ENCODE measurements at regions not wholly inside any gene's neighbourhood (a gene's known extent, or its start where the extent isn't known, plus 50 kb on each side); places are given as distances from the start of the nearest gene placed in this dataset.

DNA sequence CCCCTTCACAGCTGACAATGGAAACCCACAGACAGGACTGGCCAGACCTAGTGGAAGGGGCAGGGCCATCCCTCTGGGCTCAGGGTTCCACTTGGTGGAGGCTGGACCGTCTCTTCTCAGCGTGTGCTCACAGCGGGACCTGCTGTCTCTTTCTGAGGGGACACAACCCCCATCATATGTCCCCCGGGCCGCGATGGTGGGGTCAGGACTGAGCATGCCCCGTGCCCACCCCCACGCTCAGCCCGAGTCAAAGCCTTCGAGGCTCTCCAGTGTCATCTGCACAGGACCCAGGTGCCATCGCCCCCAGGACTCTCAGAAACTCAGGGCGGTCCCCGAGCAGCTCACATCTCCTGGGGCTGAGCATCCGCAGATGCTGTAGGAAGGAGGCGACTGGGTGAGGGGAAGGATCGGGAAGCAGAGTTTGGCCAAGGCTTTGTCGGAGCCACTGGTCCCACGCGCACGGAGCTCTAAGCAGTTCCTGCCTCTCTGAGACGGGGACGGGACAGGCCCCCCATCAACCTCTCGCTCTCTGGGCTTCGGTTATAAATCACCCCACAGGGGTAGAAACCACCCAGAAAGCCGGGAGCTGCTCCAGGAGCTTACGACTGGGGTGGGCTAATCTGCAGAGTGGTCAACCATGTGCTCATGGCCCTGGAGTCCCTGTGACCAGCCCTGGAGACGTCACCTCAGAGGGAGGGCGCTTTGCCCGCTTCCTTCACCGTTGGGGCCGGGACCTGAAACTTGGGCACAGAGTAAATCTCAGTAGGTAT, 183.4 kb upstream of the SULF2 start:
- DNase-seq (ENCODE audit: low read depth): no peak

DNA sequence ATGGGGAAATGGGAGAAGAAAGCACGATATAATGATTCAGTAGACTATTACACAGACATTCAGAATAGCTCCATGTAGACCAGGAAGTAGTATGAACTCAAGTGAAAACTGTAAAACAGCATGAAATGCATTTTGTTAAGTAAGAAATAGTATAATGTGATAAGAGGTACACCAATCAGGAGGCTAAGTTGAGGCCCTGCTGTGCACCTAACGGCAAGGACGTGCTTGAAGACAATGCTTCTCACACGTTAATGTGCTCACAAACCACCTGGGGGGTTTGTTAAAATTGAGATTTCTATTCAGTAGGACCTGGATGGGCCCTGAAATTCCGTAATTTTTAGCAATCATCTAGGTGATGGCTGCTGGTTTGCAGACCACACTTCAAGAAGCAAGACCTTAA, 178.9 kb upstream of the SULF2 start:
- DNase-seq (ENCODE audit: low read depth): no peak

DNA sequence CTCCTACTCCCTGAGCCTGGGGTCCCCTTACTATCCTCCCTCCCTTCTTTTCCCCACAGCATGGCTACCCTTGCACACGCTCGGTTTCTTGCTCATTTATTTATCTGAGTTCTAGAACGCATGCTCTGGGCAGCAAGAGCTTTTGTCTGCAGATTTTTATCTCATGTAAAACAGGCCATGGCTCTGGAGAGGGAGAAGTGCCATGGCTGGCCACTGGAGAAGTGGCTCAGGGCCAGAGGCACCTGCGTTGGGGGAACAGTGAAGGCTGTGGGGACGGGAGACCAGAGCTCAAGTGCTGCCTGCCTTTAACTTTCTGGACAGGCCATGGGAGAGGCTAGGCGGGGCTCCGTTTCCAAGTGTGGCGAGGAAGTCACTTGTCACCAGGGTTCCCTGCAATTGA, 177.7 kb upstream of the SULF2 start:
- DNase-seq (ENCODE audit: low read depth): no peak

DNA sequence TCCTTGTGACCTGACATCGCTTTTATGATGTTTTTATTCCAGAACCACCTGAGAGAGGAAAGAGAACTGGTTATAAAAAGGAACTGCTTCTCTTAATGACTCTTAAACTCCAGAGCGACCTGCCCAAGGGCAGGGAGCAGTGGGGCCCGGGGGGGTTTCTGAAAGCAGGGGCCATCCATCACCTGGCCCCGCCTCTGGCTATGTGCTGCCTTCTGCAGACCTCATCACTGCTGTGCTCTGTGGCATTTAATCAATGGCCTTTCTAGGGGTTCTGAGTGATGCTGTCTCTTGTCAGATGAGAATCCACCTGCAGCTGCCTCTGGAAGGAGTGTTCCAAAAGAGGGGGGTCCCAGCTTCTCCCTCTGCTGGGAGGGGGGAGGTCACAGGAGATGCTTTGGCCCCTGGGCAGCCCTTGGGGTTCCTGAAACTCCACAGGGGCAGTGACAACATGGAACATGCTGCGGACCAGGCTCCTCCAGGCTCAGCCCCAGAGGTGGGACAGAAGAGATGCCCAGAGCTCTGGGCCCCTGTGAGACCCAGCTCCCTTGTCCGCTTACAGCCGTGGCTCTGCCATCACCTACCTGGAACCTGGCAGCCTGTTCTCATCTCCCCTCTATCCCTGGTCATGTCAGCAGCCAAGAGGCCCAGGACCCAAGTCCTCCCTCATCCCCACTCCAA, 177.1 kb upstream of the SULF2 start:
- no peak for DNase-seq (ENCODE audit: low read depth)

DNA sequence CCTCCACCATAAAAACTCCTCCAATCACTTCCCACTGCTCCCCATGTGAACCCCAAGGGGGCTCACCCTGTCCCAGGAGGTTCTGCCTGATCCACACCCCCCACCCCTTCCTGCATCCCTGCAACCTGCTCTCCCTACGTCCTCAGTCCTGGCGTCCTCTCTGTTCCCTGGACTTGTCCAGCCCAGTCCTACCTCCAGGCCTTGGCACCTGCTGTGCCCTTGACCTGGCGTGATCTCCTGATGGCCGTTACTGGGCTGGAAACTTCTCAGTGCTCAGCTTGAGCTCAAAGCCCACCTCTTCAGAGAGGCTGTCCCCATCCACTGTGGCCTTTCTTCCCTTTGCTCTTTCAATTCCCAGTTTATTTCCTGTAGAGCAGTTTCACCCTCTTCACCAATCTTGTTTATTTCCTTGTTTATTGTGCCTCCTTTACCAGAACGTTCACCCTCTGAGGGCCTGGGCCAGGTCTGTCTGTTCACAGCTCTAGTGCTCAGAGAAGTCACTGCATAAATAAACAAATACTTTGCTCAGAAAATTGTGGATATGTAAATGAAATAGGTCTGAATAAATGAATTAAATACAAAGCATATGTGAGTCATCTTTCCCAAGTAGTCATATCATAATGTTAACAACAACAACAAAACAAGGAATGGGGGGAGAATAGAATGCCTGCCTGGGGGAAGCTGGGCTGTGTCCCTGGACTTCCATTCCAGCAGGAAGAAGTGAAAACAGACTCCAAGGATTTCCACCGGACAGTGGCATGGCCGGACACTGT, 175.7 kb upstream of the SULF2 start:
- no peak for DNase-seq (ENCODE audit: low read depth)

DNA sequence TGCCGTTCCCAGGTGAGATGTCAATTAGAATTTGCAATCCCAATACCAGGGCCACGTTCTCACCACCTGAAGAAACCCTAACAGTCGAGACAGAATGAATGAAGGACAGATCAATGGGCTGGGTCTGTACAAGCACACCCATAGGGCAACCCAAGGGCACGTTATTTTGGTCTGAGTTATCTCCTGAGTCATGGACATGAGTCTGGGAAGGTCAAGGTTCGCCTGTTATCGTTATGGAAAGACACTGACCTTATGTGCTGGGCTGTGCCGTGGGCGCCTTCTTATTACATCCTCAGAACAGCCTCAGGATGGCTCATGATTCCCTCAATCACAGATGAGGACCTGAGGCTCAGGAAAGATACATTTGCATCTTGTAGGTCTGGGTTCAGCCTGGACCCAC, 175.0 kb upstream of the SULF2 start:
- DNase-seq (ENCODE audit: low read depth): no peak

DNA sequence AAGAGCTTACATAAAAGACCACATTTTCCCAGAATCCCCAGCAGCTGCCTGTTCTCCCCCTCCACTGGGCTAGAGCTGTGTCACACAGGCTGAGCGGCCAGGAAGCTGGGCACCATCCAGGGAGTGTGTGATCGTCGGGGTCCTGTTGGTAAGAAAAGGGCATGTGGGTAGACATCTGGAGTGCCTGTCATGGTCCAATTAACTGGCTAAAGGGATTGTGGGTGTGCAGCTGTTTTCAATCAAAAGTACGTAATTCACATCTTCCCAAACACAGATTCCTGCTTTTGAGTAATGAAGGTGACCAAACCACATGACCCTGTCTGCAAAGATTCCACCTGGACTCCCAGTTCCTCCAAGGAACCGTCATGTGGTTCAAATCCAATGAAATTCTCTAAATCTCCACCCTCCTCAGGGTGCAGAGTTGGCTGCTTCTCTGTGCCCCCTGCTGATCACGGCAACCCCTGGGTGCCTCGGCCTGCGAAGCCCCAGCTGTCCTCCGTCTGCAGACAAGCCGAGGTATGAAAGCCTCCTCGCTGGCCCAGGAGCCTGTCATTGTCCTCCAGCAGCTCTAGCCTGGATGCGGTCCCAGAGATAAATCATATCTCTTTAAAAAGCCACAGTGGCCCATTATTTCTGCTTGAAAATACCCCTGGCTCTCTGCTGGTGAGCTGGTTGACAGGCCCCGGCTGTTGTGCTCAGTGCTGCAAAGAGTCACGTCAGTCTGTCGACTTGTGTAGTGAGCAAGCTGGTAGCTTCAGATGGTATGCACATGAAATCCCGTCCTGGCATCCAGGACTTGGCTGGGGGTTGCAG, 172.9 kb upstream of the SULF2 start:
- peak; percentile 21 for DNase-seq (ENCODE audit: low read depth)

DNA sequence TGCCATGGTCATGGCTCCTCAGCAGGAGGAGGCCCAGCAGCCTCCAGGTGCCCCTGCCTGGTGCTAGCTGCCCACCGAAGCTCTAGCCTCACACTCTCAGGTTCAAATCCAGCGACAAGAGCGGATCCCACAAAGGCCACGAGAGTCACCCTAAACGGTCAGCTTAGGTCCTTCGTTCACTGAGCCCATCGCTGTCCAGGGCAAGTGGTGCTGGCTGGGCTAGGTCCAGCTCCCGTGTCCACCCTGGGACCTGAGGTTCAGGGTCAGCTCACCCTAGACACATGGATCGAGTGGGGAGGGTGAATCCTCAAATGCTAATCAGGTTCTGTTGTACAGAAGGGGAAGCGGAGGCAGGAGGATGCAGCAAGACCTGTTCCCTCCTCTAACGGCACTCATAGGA, 171.9 kb upstream of the SULF2 start:
- no peak for DNase-seq (ENCODE audit: low read depth)

DNA sequence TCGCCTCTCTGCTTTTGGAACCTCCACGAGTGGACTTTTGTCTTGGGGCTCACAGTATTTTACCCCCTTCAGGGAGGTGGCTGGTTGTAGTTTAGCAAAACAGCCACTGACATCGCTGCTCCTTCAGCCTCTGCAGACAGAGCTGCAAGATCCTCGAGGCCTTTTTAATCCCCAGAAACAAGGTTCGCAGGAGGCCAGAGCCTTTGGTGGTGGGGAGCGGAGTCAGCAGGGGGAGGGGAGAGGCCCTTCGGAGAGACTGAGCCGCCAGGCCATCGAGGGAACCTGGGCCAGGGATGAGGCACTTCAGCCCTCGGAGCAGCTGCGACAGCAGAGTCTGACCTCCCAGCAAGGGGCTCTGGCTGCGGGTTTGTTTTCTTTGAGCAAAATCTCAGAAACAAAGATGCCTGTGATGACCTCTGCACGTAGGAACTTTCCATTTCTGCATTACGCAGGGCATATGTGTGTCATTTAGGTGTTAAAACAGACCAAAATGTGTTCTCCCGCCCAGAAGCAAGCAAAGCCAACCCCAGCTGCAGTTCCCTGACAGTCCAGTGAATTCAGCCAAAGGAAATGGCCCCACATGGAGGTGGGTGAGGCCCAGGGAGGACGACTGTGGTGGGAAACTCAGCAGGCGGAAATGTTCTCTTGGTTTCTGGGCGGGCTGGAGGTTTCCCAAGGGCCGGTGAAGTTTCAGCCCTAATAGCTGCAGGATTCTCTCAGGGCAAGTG, 171.2 kb upstream of the SULF2 start:
- DNase-seq (ENCODE audit: low read depth): peak; percentile 84

DNA sequence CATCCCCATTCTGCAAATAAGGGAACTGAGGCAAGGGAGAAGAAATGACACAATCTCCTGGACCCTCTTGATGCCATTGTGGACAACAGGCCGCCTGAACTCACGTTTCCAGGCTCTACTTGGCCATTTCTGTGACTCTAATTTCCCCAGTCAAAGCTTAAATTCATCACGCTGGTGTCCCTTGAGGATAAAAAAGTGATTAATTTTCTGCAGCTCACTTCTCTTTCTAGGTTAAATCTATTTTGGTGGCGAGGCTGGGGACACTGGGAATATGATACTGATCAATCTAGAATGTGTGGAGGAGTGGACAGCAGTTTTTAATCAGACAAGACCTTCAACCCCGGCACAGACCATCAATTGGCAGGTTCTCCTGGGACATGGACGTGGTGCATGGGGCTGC, 168.2 kb upstream of the SULF2 start:
- no peak for DNase-seq (ENCODE audit: low read depth)

DNA sequence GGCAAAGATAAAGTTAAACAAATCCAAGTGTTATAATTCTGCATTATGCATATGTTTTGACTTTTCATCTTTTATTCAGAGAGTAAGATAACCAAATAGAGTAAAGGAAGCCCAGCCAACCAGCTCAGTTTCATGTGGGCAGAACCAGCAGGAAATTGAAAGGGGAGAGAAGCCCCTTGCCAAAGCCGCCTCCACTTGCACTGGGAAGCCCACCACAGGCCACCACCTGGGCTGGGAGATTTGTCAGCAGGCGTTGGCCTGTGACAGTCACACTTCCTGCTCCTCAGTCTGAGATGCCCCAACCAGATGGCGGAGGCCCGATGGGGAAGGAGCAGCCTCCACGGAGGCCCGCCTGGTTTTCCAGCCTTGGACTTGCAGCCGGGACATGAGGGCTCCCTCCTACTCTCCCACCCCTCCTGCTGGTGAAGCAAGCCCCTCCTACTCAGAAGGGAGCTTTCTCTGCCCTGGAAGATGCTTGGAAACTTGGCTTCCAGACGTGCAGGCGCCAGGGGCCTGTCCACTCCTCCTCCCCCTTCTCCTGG, 166.8 kb upstream of the SULF2 start:
- DNase-seq (ENCODE audit: low read depth): no peak

DNA sequence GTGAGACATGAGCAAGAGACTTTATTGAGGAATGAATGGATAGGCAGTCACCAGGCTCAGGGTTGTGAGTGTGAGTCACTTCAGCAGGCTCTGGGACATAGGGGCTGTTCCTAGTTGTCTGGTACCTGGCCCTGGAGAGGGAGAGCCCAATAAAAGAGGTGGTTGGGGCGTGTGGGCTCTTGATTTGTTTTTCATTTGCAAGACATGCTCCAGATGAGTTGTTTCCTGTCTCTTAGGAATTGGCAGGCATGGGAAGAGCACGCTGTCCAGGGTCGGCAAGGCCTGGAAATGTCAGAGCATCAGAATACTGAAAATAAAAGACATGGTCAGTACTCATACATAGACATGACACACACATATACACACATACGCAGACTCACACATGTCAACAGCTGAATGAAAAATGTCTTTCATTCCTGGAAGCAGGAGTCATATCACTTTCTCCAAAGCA, 166.3 kb upstream of the SULF2 start:
- DNase-seq (ENCODE audit: low read depth): peak; percentile 58

DNA sequence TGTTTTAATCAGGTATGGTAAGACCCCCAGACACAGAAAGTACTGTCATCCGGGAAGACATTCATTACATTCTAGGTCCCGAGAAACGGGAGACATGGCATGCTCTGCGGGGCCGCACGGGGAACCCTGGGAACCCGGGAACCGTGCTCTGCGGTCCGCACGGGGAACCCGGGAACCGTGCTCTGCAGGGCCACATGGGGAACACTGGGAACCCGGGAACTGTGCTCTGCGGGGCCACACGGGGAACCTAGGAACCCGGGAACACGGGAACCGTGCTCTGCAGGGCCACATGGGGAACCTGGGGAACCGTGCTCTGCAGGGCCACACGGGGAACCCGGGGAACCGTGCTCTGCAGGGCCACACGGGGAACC, 165.6 kb upstream of the SULF2 start:
- DNase-seq (ENCODE audit: low read depth): no peak

DNA sequence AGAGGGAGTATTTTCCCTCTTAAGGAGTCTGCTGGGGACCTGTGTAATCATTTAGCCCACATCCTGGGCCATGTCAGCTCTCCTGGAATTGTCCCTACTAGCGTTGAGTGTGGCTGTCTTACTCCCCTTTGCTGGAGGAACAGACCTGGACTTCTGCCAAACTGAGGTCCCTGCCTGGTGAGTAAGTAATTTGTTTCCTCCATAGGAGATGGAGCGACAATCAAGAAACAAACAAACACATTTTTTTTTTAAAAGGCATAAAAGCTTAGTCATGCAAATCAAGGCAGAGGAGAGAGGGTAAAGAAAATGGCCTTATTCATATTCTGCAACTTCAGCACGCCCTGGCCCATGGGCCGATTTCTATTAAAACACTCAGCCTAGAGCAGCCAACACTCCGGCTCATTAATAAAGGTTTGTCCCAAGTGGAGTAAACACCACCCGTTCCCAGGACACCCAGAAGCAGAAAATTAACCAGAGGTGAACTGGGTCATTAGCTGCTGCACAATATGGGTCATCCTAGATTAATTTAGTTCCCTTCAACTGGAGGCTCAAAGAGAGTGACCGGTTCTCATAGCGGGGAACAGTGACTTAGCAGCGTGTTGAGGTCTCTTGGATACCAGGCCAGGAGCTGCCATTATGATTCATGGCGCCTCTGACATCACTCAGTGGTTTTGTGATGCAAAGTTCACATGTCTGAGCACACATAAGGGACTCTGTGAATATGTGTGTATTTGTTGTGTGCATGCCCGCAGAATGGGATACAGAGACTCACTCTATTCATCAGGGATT, 165.0 kb upstream of the SULF2 start:
- peak; percentile 74 for DNase-seq (ENCODE audit: low read depth)

DNA sequence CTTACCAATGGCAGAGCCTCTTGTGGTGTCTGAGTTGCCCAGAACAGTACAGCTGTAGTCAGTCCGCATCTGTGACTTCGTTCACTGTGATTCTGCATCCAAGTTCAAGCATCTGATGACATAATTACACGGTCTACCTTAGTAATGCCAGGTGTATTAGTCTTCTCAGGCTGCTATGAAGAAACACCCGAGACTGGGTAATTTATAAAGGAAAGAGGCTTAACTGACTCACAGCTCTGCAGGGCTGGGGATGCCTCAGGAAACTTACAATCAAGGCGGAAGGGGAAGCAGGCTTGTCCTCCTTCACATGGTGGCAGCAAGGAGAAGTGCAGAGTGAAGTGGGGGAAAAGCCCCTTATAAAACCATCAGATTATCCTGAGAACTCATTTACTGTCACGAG, 163.9 kb upstream of the SULF2 start:
- no peak for DNase-seq (ENCODE audit: low read depth)

DNA sequence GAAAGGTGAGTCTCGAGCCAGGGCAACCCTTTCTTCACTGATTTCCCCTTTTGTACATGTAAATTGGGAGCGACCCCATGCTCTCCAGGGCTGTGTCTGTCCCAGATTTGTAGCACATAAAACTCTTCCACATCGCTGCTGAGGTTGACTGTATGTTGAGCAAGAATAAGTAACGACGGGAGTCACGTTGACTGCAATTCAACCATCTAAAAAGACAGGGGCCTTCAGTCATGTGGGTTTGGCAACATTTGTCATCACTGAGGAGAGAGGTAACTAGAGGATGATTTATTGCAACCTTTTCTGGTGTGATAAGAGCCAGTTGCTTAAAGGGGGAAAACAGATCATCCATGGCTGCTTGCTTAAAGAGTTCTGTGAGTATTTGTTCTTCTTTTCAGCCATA, 159.4 kb upstream of the SULF2 start:
- DNase-seq (ENCODE audit: low read depth): no peak

DNA sequence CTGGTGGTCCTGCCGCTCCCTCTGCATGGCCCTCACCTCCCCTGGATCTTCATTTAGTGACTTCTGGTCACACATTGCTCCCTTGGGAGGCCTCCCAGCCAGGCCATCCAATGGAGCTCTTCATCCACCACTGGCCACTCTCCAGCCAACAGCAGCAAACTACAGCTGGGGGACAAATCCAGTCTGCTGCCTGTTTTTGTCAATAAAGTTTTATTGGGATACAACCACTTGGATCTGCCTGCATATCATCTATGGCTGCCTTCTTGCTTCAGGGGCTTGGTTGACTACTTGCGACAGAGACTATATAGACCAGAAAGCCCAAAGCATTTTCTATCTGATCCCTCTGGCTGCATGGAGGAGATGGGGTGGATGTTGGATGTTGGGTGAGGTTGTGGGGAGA, 156.6 kb upstream of the SULF2 start:
- DNase-seq (ENCODE audit: low read depth): no peak

DNA sequence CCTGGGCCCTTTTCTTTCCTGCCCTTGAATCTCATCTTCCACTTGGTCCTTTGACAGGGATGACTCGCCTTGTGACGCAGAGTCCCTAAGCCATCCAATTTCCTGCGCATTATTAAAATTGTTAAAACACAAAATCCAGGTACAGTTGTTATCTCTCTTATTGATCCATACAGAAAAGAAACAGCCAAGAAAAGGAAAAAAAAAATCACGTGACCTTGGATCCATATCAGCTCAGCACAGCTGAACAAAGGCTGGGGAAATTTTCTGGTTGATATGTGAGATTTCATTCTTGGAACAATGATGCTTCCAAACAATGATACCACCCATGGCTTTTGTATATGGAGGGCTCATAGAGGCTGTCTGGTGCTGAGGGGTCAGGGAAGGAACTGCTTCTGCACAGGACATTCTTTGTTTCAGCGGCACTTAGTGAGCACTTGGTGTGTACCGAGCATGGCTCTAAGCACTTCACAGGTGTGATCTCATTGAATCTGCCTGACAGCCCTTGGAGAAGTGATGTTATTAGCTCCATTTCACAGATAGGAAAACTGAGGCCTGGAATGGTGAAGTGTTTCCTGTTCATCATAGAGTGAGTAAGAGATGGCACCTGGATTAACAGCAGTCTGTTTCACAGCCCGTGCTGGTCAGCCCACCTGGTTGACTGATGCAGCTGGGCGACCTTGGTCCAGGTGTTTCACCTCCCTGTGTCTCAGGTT, 155.0 kb upstream of the SULF2 start:
- no peak for DNase-seq (ENCODE audit: low read depth)

DNA sequence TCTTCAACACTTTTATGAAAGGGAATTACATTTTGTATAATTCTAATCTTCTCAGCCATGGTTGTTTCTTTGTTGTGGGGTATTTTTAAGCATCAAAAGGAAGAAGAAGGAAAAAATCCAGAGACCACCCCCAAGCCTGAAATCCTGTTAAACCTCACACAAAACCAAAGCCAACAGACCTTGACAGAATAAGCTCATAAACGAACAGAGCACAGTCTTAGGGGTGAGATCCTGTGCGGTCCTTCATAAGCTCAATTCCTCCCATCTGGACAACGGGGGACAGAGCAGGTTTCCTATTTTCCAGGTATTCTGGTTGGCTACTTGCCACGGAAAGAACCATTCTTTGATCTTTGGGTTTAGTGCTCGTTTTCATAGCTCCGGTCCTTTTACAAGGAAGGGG, 151.3 kb upstream of the SULF2 start:
- no peak for DNase-seq (ENCODE audit: low read depth)

DNA sequence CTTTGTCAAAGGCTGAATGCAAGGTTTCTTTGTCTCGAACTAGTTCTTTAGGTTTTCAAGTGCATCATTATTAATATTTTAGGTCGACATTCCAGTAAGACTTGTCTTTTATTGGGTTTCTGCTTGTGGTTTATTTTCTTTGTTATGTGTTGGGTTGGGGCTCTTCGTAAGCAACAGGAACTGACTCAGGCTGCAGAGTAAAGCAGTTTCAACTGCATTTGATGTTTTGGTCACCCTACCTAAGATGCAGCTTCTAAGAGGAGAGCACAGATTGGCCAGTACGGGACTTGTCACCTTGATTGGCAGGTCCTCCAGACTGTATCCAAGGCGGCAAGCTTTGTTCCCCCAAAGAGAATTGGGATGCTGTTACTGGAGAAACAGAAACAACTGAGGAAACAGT, 149.5 kb upstream of the SULF2 start:
- no peak for DNase-seq (ENCODE audit: low read depth)
